NCI-H345 (cell line): ENCODE measurements at regions not wholly inside any gene's neighbourhood (a gene's known extent, or its start where the extent isn't known, plus 50 kb on each side); places are given as distances from the start of the nearest gene placed in this dataset.
A peak's percentile ranks its signal among the peaks of the same experiment; 100 is the strongest.

Source experiments
- DNase-seq: peaks from one replicate; lab custom pipeline; 2025; lab: John Stamatoyannopoulos, UW

GRCh38 chr20:24815931-24816330 is 133.1 kb upstream of the CST7 start:
- DNase-seq: no peak

GRCh38 chr20:24816431-24816830 is 132.6 kb upstream of the CST7 start:
- DNase-seq: no peak

GRCh38 chr20:24816907-24817306 is 132.2 kb upstream of the CST7 start:
- DNase-seq: no peak

GRCh38 chr20:24817351-24817750 is 131.7 kb upstream of the CST7 start:
- no peak for DNase-seq

- DNase-seq: peak; percentile 39
Observed at GRCh38 chr20:24818056-24818455, 131.0 kb upstream of the CST7 start.

GRCh38 chr20:24819331-24819965 is 129.6 kb upstream of the CST7 start:
- DNase-seq: no peak

- no peak for DNase-seq
Observed at GRCh38 chr20:24820345-24820744, 128.7 kb upstream of the CST7 start.

GRCh38 chr20:24821391-24821790 is 127.7 kb upstream of the CST7 start:
- no peak for DNase-seq

- no peak for DNase-seq
Observed at GRCh38 chr20:24823176-24823784, 125.8 kb upstream of the CST7 start.

- no peak for DNase-seq
Observed at GRCh38 chr20:24823989-24824693, 124.9 kb upstream of the CST7 start.

- no peak for DNase-seq
Observed at GRCh38 chr20:24825591-24825990, 123.5 kb upstream of the CST7 start.

- no peak for DNase-seq
Observed at GRCh38 chr20:24827603-24828295, 121.3 kb upstream of the CST7 start.

- no peak for DNase-seq
Observed at GRCh38 chr20:24828992-24829648, 119.9 kb upstream of the CST7 start.

- no peak for DNase-seq
Observed at GRCh38 chr20:24829649-24830370, 119.3 kb upstream of the CST7 start.

- no peak for DNase-seq
Observed at GRCh38 chr20:24830649-24831048, 118.4 kb upstream of the CST7 start.

GRCh38 chr20:24831232-24831631 is 117.8 kb upstream of the CST7 start:
- no peak for DNase-seq

GRCh38 chr20:24832518-24832917 is 116.6 kb upstream of the CST7 start:
- DNase-seq: no peak

GRCh38 chr20:24833592-24833991 is 115.5 kb upstream of the CST7 start:
- DNase-seq: no peak

GRCh38 chr20:24834310-24834709 is 114.8 kb upstream of the CST7 start:
- no peak for DNase-seq

GRCh38 chr20:24835195-24835594 is 113.9 kb upstream of the CST7 start:
- no peak for DNase-seq

GRCh38 chr20:24836041-24836533 is 113.0 kb upstream of the CST7 start:
- no peak for DNase-seq
